Activated CD8-positive, alpha-beta memory T cell treated with anti-CD3 and anti-CD28 coated beads, Interleukin-2, amount 50 U/mL, for 4 hours (primary cell): ENCODE measurements at regions not wholly inside any gene's neighbourhood (a gene's known extent, or its start where the extent isn't known, plus 50 kb on each side); places are given as distances from the start of the nearest gene placed in this dataset.
"Not testable (repeated sequence)": the region's sequence is repeated elsewhere in the genome, so short reads cannot be mapped to it uniquely, and the experiment has no call there.

ENCODE experiments used
- DNase-seq: peaks from one replicate; pipeline ENCODE4 v3.0.0-alpha.2; 2020

GRCh38 chr12:47340411-47341015, 260.8 kb upstream of the AMIGO2 start:
- DNase-seq = no peak

- no peak for DNase-seq
These were observed 257.8 kb upstream of the AMIGO2 start for GRCh38 chr12:47337581-47337980.

- not testable (repeated sequence) for DNase-seq
These were observed 253.6 kb upstream of the AMIGO2 start for GRCh38 chr12:47333271-47333858.

- no peak for DNase-seq
These were observed 249.2 kb upstream of the AMIGO2 start for GRCh38 chr12:47328831-47329545.

- no peak for DNase-seq
These were observed 246.4 kb upstream of the AMIGO2 start for GRCh38 chr12:47326190-47326589.

GRCh38 chr12:47323802-47324201, 244.0 kb upstream of the AMIGO2 start:
- no peak for DNase-seq

GRCh38 chr12:47321436-47321835, 241.7 kb upstream of the AMIGO2 start:
- no peak for DNase-seq

GRCh38 chr12:47319746-47320145, 240.0 kb upstream of the AMIGO2 start:
- no peak for DNase-seq

GRCh38 chr12:47318963-47319362, 239.2 kb upstream of the AMIGO2 start:
- no peak for DNase-seq

- no peak for DNase-seq
These were observed 237.6 kb upstream of the AMIGO2 start for GRCh38 chr12:47317175-47317915.

- DNase-seq = no peak
These were observed 236.9 kb upstream of the AMIGO2 start for GRCh38 chr12:47316609-47317049.

- DNase-seq = no peak
These were observed 235.2 kb upstream of the AMIGO2 start for GRCh38 chr12:47314996-47315395.

- DNase-seq = no peak
These were observed 233.2 kb upstream of the AMIGO2 start for GRCh38 chr12:47312808-47313426.

GRCh38 chr12:47312147-47312546, 232.4 kb upstream of the AMIGO2 start:
- no peak for DNase-seq

- no peak for DNase-seq
These were observed 231.8 kb upstream of the AMIGO2 start for GRCh38 chr12:47311568-47311967.

GRCh38 chr12:47311010-47311409, 231.3 kb upstream of the AMIGO2 start:
- no peak for DNase-seq

- DNase-seq = no peak
These were observed 228.9 kb upstream of the AMIGO2 start for GRCh38 chr12:47308672-47309071.

- peak; percentile 48 for DNase-seq
These were observed 228.1 kb upstream of the AMIGO2 start for GRCh38 chr12:47307680-47308399.

- DNase-seq = peak; percentile 56
These were observed 227.3 kb upstream of the AMIGO2 start for GRCh38 chr12:47306773-47307679.

GRCh38 chr12:47306130-47306529, 226.4 kb upstream of the AMIGO2 start:
- no peak for DNase-seq

- DNase-seq = no peak
These were observed 225.7 kb upstream of the AMIGO2 start for GRCh38 chr12:47305464-47305863.
